IPS DF 6.9 (cell line): ENCODE measurements at regions not wholly inside any gene's neighbourhood (a gene's known extent, or its start where the extent isn't known, plus 50 kb on each side); places are given as distances from the start of the nearest gene placed in this dataset.

ENCODE experiments used
- DNase-seq: peaks from one replicate; pipeline ENCODE4 v3.0.0-alpha.2; 2013; ENCODE audit warnings: low read depth, low spot score
- H3K27ac ChIP-seq: one replicate; pipeline ENCODE4 v1.5.1; 2013; ENCODE audit warnings: low read length, control low read depth
- H3K27me3 ChIP-seq: 2 replicates; pipeline ENCODE4 v1.6.1; 2013; ENCODE audit warnings: mild to moderate bottlenecking, low read length; ENCODE audit not compliant: control insufficient read depth, insufficient read depth
- H3K36me3 ChIP-seq: 2 replicates; pipeline ENCODE4 v1.6.1; 2013; ENCODE audit warnings: low read length; ENCODE audit not compliant: control insufficient read depth, insufficient read depth
- H3K4me1 ChIP-seq: 2 replicates; pipeline ENCODE4 v1.6.1; 2013; ENCODE audit warnings: low read length; ENCODE audit not compliant: control insufficient read depth, insufficient read depth
- H3K4me3 ChIP-seq: 2 replicates; pipeline ENCODE4 v1.5.1; 2013; ENCODE audit warnings: mild to moderate bottlenecking, low read length
- H3K9me3 ChIP-seq: 2 replicates; pipeline ENCODE4 v1.6.1; 2013; ENCODE audit warnings: low read length, inconsistent platforms; ENCODE audit not compliant: control insufficient read depth, insufficient read depth
- WGBS: extraction: QIAGEN DNeasy Blood & Tissue Kit; methylation state at CpG from one replicate; pipeline ENCODE4 v1.1.7; 2013; ENCODE audit warnings: mixed read lengths, missing lambda C conversion rate; ENCODE audit not compliant: insufficient read length, insufficient coverage; 5-methylcytosine and 5-hydroxymethylcytosine counted together

- H3K36me3 ChIP-seq: no peaks in the 10 kb centered on the region
- no peak for DNase-seq
- H3K9me3 ChIP-seq: no peaks in the 10 kb centered on the region
- no peaks in the 10 kb centered on the region for H3K27me3 ChIP-seq
- H3K27ac ChIP-seq: no peak overlapping the region
- H3K4me1 ChIP-seq: no peaks in the 10 kb centered on the region
- H3K4me3 ChIP-seq: no peak overlapping the region
- WGBS: no CpG with 5 or more reads among the region's 4 CpGs
Observed at GRCh38 chr1:88371436-88372023, 312.5 kb upstream of the PKN2 start.

- Histone ChIP-seq H3K9me3 (no peaks in the 10 kb centered on the region), H3K4me3 (no peak overlapping the region), H3K27me3 (no peaks in the 10 kb centered on the region), H3K36me3 (no peaks in the 10 kb centered on the region), H3K4me1 (no peaks in the 10 kb centered on the region), H3K27ac (no peak overlapping the region)
- no CpG with 5 or more reads among the region's 1 CpG for WGBS
- no peak for DNase-seq
Observed at GRCh38 chr1:88375977-88376376, 308.1 kb upstream of the PKN2 start.

- Histone ChIP-seq H3K36me3 (no peaks in the 10 kb centered on the region), H3K4me3 (no peak overlapping the region), H3K27ac (no peak overlapping the region), H3K4me1 (no peaks in the 10 kb centered on the region), H3K27me3 (no peaks in the 10 kb centered on the region), H3K9me3 (no peaks in the 10 kb centered on the region)
- DNase-seq: no peak
Observed at GRCh38 chr1:88376421-88376820, 307.7 kb upstream of the PKN2 start.

- H3K36me3 ChIP-seq: no peaks in the 10 kb centered on the region
- no peaks in the 10 kb centered on the region for H3K27me3 ChIP-seq
- DNase-seq: no peak
- no peak overlapping the region for H3K27ac ChIP-seq
- H3K4me1 ChIP-seq: no peaks in the 10 kb centered on the region
- no peak overlapping the region for H3K4me3 ChIP-seq
- no peaks in the 10 kb centered on the region for H3K9me3 ChIP-seq
- no CpG with 5 or more reads among the region's 3 CpGs for WGBS
Observed at GRCh38 chr1:88378560-88378959, 305.5 kb upstream of the PKN2 start.

GRCh38 chr1:88394958-88395357, 289.1 kb upstream of the PKN2 start:
- Histone ChIP-seq H3K36me3 (no peaks in the 10 kb centered on the region), H3K9me3 (no peaks in the 10 kb centered on the region), H3K4me1 (no peaks in the 10 kb centered on the region), H3K27ac (no peak overlapping the region), H3K4me3 (no peak overlapping the region), H3K27me3 (no peaks in the 10 kb centered on the region)
- WGBS: no CpG with 5 or more reads among the region's 2 CpGs
- DNase-seq: no peak

- H3K9me3 ChIP-seq: no peaks in the 10 kb centered on the region
- no peak for DNase-seq
- H3K4me3 ChIP-seq: no peak overlapping the region
- H3K4me1 ChIP-seq: no peaks in the 10 kb centered on the region
- H3K27ac ChIP-seq: no peak overlapping the region
- no peaks in the 10 kb centered on the region for H3K27me3 ChIP-seq
- H3K36me3 ChIP-seq: no peaks in the 10 kb centered on the region
Observed at GRCh38 chr1:88398338-88398737, 285.7 kb upstream of the PKN2 start.

- no peaks in the 10 kb centered on the region for H3K27me3 ChIP-seq
- DNase-seq: no peak
- H3K9me3 ChIP-seq: no peaks in the 10 kb centered on the region
- WGBS: no CpG with 5 or more reads among the region's 1 CpG
- H3K4me3 ChIP-seq: no peak overlapping the region
- no peaks in the 10 kb centered on the region for H3K36me3 ChIP-seq
- H3K4me1 ChIP-seq: no peaks in the 10 kb centered on the region
- H3K27ac ChIP-seq: no peak overlapping the region
Observed at GRCh38 chr1:88399690-88400089, 284.4 kb upstream of the PKN2 start.

GRCh38 chr1:88401313-88401712, 282.8 kb upstream of the PKN2 start:
- no peaks in the 10 kb centered on the region for H3K9me3 ChIP-seq
- WGBS: no CpG with 5 or more reads among the region's 1 CpG

GRCh38 chr1:88404582-88404981, 279.5 kb upstream of the PKN2 start:
- no peak overlapping the region for H3K27ac ChIP-seq
- H3K4me3 ChIP-seq: no peak overlapping the region
- no peaks in the 10 kb centered on the region for H3K27me3 ChIP-seq
- H3K4me1 ChIP-seq: no peaks in the 10 kb centered on the region
- DNase-seq: no peak
- WGBS: no CpG with 5 or more reads among the region's 5 CpGs
- H3K9me3 ChIP-seq: no peaks in the 10 kb centered on the region; the same call in 1 of the 2 replicates
- H3K36me3 ChIP-seq: no peaks in the 10 kb centered on the region

More at GRCh38 chr1:88401313-88401712, 282.8 kb upstream of the PKN2 start:
- H3K27me3 ChIP-seq: no peaks in the 10 kb centered on the region
- DNase-seq: no peak
- no peak overlapping the region for H3K4me3 ChIP-seq
- no peak overlapping the region for H3K27ac ChIP-seq
- no peaks in the 10 kb centered on the region for H3K36me3 ChIP-seq
- no peaks in the 10 kb centered on the region for H3K4me1 ChIP-seq

- WGBS: no CpG with 5 or more reads among the region's 3 CpGs
- Histone ChIP-seq H3K27me3 (no peaks in the 10 kb centered on the region), H3K27ac (no peak overlapping the region), H3K36me3 (no peaks in the 10 kb centered on the region), H3K9me3 (no peaks in the 10 kb centered on the region; the same call in 1 of the 2 replicates), H3K4me3 (no peak overlapping the region), H3K4me1 (no peaks in the 10 kb centered on the region)
- DNase-seq: no peak
Observed at GRCh38 chr1:88407248-88407647, 276.8 kb upstream of the PKN2 start.

- Histone ChIP-seq H3K4me3 (no peak overlapping the region), H3K4me1 (no peaks in the 10 kb centered on the region), H3K27ac (no peak overlapping the region), H3K9me3 (no peaks in the 10 kb centered on the region), H3K27me3 (no peaks in the 10 kb centered on the region), H3K36me3 (no peaks in the 10 kb centered on the region)
- DNase-seq: no peak
- WGBS: no CpG with 5 or more reads among the region's 1 CpG
Observed at GRCh38 chr1:88421997-88422396, 262.1 kb upstream of the PKN2 start.
